ENCODE measurements at regions not wholly inside any gene's neighbourhood (a gene's known extent, or its start where the extent isn't known, plus 50 kb on each side); places are given as distances from the start of the nearest gene placed in this dataset.

DNA sequence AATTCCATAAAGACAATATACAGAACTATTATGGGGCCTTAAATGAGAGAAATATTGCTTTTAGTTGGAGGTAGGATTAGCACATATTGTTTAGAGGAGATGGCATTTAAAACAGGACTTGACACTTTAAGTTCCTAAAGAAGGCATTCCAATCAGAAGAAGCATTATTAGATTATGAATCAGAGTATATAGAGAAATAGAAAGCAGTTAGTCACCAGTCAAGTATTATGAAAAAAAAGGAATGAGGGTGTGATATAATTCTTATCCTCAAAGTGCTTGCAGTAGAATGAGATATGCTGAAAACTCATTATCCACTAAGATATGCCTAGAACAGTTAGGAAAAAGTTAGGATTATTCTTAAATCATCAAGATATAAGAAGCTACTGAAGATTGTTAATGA lies 456.2 kb downstream of the ZNF385D start:
- POLR2A ChIA-PET: no interaction called here
- TF ChIP-seq, protein P1, sequence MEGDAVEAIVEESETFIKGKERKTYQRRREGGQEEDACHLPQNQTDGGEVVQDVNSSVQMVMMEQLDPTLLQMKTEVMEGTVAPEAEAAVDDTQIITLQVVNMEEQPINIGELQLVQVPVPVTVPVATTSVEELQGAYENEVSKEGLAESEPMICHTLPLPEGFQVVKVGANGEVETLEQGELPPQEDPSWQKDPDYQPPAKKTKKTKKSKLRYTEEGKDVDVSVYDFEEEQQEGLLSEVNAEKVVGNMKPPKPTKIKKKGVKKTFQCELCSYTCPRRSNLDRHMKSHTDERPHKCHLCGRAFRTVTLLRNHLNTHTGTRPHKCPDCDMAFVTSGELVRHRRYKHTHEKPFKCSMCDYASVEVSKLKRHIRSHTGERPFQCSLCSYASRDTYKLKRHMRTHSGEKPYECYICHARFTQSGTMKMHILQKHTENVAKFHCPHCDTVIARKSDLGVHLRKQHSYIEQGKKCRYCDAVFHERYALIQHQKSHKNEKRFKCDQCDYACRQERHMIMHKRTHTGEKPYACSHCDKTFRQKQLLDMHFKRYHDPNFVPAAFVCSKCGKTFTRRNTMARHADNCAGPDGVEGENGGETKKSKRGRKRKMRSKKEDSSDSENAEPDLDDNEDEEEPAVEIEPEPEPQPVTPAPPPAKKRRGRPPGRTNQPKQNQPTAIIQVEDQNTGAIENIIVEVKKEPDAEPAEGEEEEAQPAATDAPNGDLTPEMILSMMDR (IDR thresholded peaks at IDR 0.05; ENCODE audit: control extremely low read depth, extremely low read depth, low read depth, missing control alignments): no peak
- CTCF ChIA-PET: no interaction called here
- DNase-seq (ENCODE audit: extremely low spot score): no peak

DNA sequence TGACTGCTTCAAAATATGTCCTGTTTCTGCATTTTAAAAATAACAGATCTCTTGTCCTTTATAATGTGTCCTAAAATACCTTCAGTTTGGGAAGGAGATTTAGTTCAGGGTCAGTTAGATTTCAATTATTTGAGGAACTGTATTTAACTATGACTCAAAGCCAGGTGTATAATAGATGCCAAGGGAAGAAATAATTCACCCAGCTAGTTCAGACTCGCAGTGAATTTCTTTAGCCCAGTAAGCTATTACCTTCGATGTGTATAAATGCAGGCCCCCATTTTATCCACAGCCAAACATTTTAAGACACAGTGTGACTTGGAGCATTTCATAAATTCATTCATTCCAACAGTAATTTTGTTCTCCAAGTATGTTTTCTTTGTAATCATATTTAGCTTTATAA lies 458.0 kb downstream of the ZNF385D start:
- CTCF ChIA-PET: interaction anchor here (1.6 kb wide), 1 partner anchor 60 kb away, joined by 4 read pairs; no protein-coding TSS in a partner anchor
- TF ChIP-seq, protein P1 (IDR thresholded peaks at IDR 0.05; ENCODE audit: control extremely low read depth, extremely low read depth, low read depth, missing control alignments): no peak
- no peak for DNase-seq (ENCODE audit: extremely low spot score)
- POLR2A ChIA-PET: no interaction called here

DNA sequence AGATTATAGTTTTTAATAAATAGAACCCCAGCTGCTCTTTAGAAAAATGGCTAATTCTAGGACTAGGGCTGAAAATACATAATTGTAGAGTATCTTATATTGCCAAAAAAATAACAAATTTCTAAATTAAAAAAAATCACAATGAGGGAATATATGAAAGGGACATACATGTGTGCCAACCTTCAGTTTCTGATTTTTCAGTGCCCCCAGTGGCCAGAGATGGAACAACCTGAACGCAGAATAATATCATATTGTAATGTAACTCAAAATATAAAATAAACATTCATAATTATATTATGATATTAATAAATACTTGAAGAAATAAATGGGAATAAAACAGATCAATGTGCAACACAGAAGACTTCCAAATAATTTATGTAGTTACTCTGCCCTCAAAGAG lies 460.5 kb downstream of the ZNF385D start:
- DNase-seq (ENCODE audit: extremely low spot score): no peak
- POLR2A ChIA-PET: no interaction called here
- TF ChIP-seq, protein P1 (IDR thresholded peaks at IDR 0.05; ENCODE audit: control extremely low read depth, extremely low read depth, low read depth, missing control alignments): no peak
- CTCF ChIA-PET: interaction anchor here (0.9 kb wide), 2 partner anchors 9 to 11 kb away, joined by 3 read pairs; no protein-coding TSS in a partner anchor

DNA sequence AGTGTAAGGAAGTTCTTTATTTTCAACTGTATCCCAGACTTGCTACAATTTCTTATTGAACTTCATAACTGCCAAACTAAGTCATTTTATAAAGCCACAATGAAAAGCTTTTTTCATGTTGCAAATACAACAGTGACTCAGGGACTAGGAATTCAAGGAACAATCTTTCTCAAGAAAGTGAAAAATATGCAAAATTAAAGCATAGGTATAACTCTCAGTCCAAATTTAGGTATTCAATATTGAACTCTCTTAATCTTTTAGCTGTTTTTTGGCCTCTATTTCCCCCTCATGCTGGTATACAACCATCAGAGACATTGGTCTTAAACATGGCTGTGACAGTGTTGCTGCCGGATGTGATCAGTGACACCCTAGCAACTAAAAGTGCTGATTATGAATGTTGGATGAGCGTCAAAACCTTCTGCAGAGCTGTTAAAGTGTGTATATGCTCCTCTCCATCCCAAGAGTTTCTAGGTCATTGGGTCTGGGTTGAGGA lies 476.9 kb downstream of the ZNF385D start:
- no peak for DNase-seq (ENCODE audit: extremely low spot score)
- ChIA-PET POLR2A (no interaction called here), CTCF (no interaction called here)
- TF ChIP-seq, protein P1 (IDR thresholded peaks at IDR 0.05; ENCODE audit: control extremely low read depth, extremely low read depth, low read depth, missing control alignments): no peak

DNA sequence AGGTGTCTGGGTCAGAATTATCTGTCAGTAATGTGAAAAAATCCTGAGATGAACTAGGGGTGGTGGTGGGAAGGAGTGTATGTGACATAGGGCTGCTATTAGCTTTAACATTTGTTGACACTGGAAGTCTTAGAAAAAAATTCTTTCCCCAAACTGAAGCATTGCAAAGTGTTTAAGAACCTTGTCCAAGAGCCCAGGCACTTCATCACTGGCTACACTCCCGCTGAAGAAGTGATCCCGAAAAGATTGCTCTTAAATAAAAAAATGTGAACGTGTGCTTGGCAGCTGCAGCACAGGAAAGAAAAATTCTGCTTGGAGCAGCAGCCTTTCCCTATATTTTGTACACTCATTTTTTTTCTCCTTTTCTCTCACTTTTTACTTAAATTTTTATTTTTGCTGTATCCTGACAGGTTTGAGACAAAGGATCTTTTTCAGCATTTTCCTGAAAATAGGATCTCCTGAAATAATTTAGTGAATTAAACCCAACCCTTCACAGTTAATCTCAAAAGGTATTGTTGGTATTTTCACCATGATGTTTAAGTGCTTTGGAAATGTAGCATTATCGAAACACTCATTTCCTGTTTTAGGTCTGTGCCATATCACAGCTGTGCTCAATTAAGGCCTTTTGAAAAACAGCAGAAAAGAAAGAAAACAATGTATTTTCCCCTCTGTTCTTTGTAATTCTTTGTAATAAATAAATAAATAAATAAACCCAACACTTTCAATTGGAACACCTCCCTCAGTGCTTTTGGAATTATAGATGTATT lies 477.6 kb downstream of the ZNF385D start:
- CTCF ChIA-PET: no interaction called here
- TF ChIP-seq, protein P1 (IDR thresholded peaks at IDR 0.05; ENCODE audit: control extremely low read depth, extremely low read depth, low read depth, missing control alignments): no peak
- no peak for DNase-seq (ENCODE audit: extremely low spot score)
- POLR2A ChIA-PET: no interaction called here

DNA sequence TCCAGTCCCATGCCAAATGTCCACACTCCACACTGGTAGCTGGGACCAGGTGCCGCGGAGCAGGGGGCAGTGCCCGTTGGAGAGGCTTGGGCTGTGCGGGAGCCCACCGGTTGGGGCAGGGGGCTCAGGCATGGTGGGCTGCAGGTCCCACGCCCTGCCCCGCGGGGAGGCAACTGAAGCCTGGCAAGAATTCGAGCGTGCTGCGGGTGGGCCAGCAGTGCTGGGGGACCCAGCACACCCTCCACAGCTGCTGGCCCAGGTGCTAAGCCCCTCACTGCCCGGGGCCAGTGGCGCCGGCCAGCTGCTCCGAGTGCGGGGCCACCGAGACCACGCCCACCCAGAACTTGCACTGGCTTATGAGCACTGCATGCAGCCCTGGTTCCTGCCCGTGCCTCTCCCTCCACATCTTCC lies 479.4 kb downstream of the ZNF385D start:
- TF ChIP-seq, protein P1 (IDR thresholded peaks at IDR 0.05; ENCODE audit: control extremely low read depth, extremely low read depth, low read depth, missing control alignments): no peak
- DNase-seq (ENCODE audit: extremely low spot score): no peak
- CTCF ChIA-PET: no interaction called here
- POLR2A ChIA-PET: no interaction called here

Data from GM10248 (cell line).